Left renal cortex interstitium (tissue), 4 donors: ENCODE measurements at regions not wholly inside any gene's neighbourhood (a gene's known extent, or its start where the extent isn't known, plus 50 kb on each side); places are given as distances from the start of the nearest gene placed in this dataset.

Source experiments
- DNase-seq, 4 donors: peaks; one replicate each; pipeline ENCODE4 v3.0.0-alpha.2; 2013; ENCODE audit warnings: low read depth in 4 of 4, low spot score in 2 of 4, missing footprints in 1 of 4

GRCh38 chr3:82942041-82942440 lies 1180.6 kb upstream of the GBE1 start:
- no peak for DNase-seq

GRCh38 chr3:82940124-82940523 lies 1178.7 kb upstream of the GBE1 start:
- DNase-seq: no peak

- no peak for DNase-seq
These were observed 1178.1 kb upstream of the GBE1 start for GRCh38 chr3:82939491-82940097.

GRCh38 chr3:82938821-82939328 lies 1177.4 kb upstream of the GBE1 start:
- DNase-seq: no peak

GRCh38 chr3:82927309-82928253 lies 1166.1 kb upstream of the GBE1 start:
- DNase-seq: no peak

- no peak for DNase-seq
These were observed 1129.6 kb upstream of the GBE1 start for GRCh38 chr3:82891028-82891427.

- DNase-seq: no peak
These were observed 1121.6 kb upstream of the GBE1 start for GRCh38 chr3:82883072-82883471.

- DNase-seq: no peak
These were observed 1114.0 kb upstream of the GBE1 start for GRCh38 chr3:82875401-82875800.

GRCh38 chr3:82839871-82840270 lies 1078.4 kb upstream of the GBE1 start:
- no peak for DNase-seq

- no peak for DNase-seq
These were observed 1072.7 kb upstream of the GBE1 start for GRCh38 chr3:82834098-82834497.

GRCh38 chr3:82824491-82824890 lies 1063.0 kb upstream of the GBE1 start:
- no peak for DNase-seq

- DNase-seq: no peak
These were observed 1054.6 kb upstream of the GBE1 start for GRCh38 chr3:82816086-82816485.

- no peak for DNase-seq
These were observed 1054.1 kb upstream of the GBE1 start for GRCh38 chr3:82815417-82816058.

- DNase-seq: no peak
These were observed 1053.2 kb upstream of the GBE1 start for GRCh38 chr3:82814660-82815059.

GRCh38 chr3:82807781-82808180 lies 1046.3 kb upstream of the GBE1 start:
- DNase-seq: no peak

GRCh38 chr3:82802501-82802900 lies 1041.1 kb upstream of the GBE1 start:
- no peak for DNase-seq

- DNase-seq: no peak
These were observed 1038.8 kb upstream of the GBE1 start for GRCh38 chr3:82800248-82800647.

GRCh38 chr3:82796765-82797164 lies 1035.3 kb upstream of the GBE1 start:
- no peak for DNase-seq

GRCh38 chr3:82791241-82791640 lies 1029.8 kb upstream of the GBE1 start:
- no peak for DNase-seq

- DNase-seq: no peak
These were observed 1029.1 kb upstream of the GBE1 start for GRCh38 chr3:82790307-82791097.

- no peak for DNase-seq
These were observed 1021.7 kb upstream of the GBE1 start for GRCh38 chr3:82783194-82783593.
